C4-2B (cell line): ENCODE measurements at regions not wholly inside any gene's neighbourhood (a gene's known extent, or its start where the extent isn't known, plus 50 kb on each side); places are given as distances from the start of the nearest gene placed in this dataset.

ENCODE experiments used
- H3K27ac ChIP-seq: fragments of 450-650 bp; 2 replicates; pipeline ENCODE4 v1.5.1; 2017
- CTCF ChIP-seq: fragments of 450-650 bp; conservative IDR thresholded peaks from 2 replicates; pipeline ENCODE4 v1.5.1; 2017; ENCODE audit warnings: mild to moderate bottlenecking
- ZFX ChIP-seq: fragments of 450-650 bp; IDR thresholded peaks from 2 replicates; pipeline ENCODE4 v1.6.1; 2017

GRCh38 chr14:104390941-104391901 lies 188.3 kb upstream of the C14orf180 start:
- TF ChIP-seq CTCF: no peak
- no peak for TF ChIP-seq ZFX
- H3K27ac ChIP-seq: no peak overlapping the region

GRCh38 chr14:104392001-104392395 lies 187.6 kb upstream of the C14orf180 start:
- H3K27ac ChIP-seq: no peak overlapping the region
- no peak for TF ChIP-seq ZFX
- no peak for TF ChIP-seq CTCF

- no peak overlapping the region for H3K27ac ChIP-seq
These were observed 187.0 kb upstream of the C14orf180 start for GRCh38 chr14:104392396-104393198.

GRCh38 chr14:104393199-104393897 lies 186.2 kb upstream of the C14orf180 start:
- no peak overlapping the region for H3K27ac ChIP-seq
- TF ChIP-seq CTCF: no peak
- TF ChIP-seq ZFX: no peak

More at GRCh38 chr14:104392396-104393198, 187.0 kb upstream of the C14orf180 start:
- TF ChIP-seq CTCF: no peak

- no peak for TF ChIP-seq ZFX
- no peak for TF ChIP-seq CTCF
- no peak overlapping the region for H3K27ac ChIP-seq
These were observed 185.6 kb upstream of the C14orf180 start for GRCh38 chr14:104393898-104394381.

- TF ChIP-seq CTCF (no peak), ZFX (no peak)
- H3K27ac ChIP-seq: no peak overlapping the region
These were observed 185.1 kb upstream of the C14orf180 start for GRCh38 chr14:104394409-104394851.
